K562 (cell line): ENCODE measurements at regions not wholly inside any gene's neighbourhood (a gene's known extent, or its start where the extent isn't known, plus 50 kb on each side); places are given as distances from the start of the nearest gene placed in this dataset.

Experiments
- ATAC-seq: fragments of 200-7000 bp; cut with Tn5 transposase; 3 replicates; pipeline ENCODE4 v1.9.1; 2020; ENCODE audit warnings: moderate library complexity
- BruUV-seq: library from RNA; stranded (reverse); fragments of 400-500 nt; replicated peaks from 2 replicates; lab custom pipeline; 2021; lab: Mats Ljungman, UMichigan
- CTCF ChIA-PET: fragments of 300-600 bp; formaldehyde crosslinking; extraction: SDS; loops from one replicate; lab custom pipeline; 2021; ENCODE audit warnings: low intra/inter-chr PET ratio; lab: Yijun Ruan, JAX
- POLR2A ChIA-PET: fragments of 300-600, 350-650 bp; sonication (Branson Sonifier 250); formaldehyde crosslinking; extraction: SDS; loops from one replicate; lab custom pipeline; 2021; ENCODE audit warnings: antibody characterized with exemption, inconsistent platforms; lab: Yijun Ruan, JAX
- DNase-seq, 4 experiments: peaks; one replicate each; pipeline versions ENCODE4 v3.0.0 to v3.0.0-alpha.2; 2011 to 2018; ENCODE audit warnings: low spot score in 3 of 4, mixed read lengths in 3 of 4; ENCODE audit errors: extremely low read depth in 1 of 4
- FAIRE-seq: peaks from 2 replicates; lab custom pipeline; 2011; peaks lifted over from hg19 to GRCh38; lab: Jason Lieb, UNC
- H2AFZ ChIP-seq: 2 replicates; pipeline ENCODE4 v1.6.0; 2011; ENCODE audit warnings: low read depth, low read length, control low read depth, inconsistent platforms
- H3K27ac ChIP-seq: fragments of 200-600 bp; 3 replicates; pipeline ENCODE4 v1.8.0; 2011; ENCODE audit warnings: low read depth, mild to moderate bottlenecking, control low read depth, inconsistent platforms, low read length, moderate library complexity, mixed read lengths; ENCODE audit errors: extremely low read depth
- H3K27me3 ChIP-seq, 2 experiments: fragments of 300-600 bp in 1 of 2; 2 replicates in 1 of 2; 3 replicates in 1 of 2; pipeline versions ENCODE4 v1.6.0 to v1.8.0; 2011; ENCODE audit warnings: inconsistent platforms in 2 of 2, low read length in 2 of 2, mild to moderate bottlenecking in 1 of 2, mixed read lengths in 1 of 2, moderate library complexity in 1 of 2; ENCODE audit not compliant: control insufficient read depth in 2 of 2, insufficient read depth in 2 of 2
- H3K36me3 ChIP-seq: fragments of 300-600 bp; 3 replicates; pipeline ENCODE4 v1.8.0; 2011; ENCODE audit warnings: mild to moderate bottlenecking, low read length, inconsistent platforms; ENCODE audit not compliant: control insufficient read depth, insufficient read depth
- H3K4me1 ChIP-seq, 2 experiments: fragments of 200-600 bp in 1 of 2; replicated peaks in 1 of 2; 2 replicates in 1 of 2; 3 replicates in 1 of 2; pipeline versions ENCODE4 v1.5.1 to v1.8.0; 2011; ENCODE audit warnings: inconsistent platforms in 2 of 2, low read length in 2 of 2, mild to moderate bottlenecking in 1 of 2, mixed read lengths in 1 of 2, moderate library complexity in 1 of 2; ENCODE audit not compliant: control insufficient read depth in 2 of 2, insufficient read depth in 2 of 2
- H3K4me2 ChIP-seq: 2 replicates; pipeline ENCODE4 v1.6.1; 2011; ENCODE audit warnings: low read length, control low read depth, inconsistent platforms, mixed read lengths; ENCODE audit not compliant: insufficient read depth
- H3K4me3 ChIP-seq: fragments of 200-600 bp; sonication (generic), shearing (Covaris generic); 2 replicates; pipeline ENCODE4 v1.5.1; 2016; ENCODE audit warnings: control low read depth, inconsistent platforms
- H3K79me2 ChIP-seq: fragments of 200-600 bp; 3 replicates; pipeline ENCODE4 v1.8.0; 2011; ENCODE audit warnings: low read length, inconsistent platforms; ENCODE audit not compliant: control insufficient read depth, insufficient read depth
- H3K9ac ChIP-seq, 2 experiments: 2 replicates each; pipeline versions ENCODE4 v1.6.0 to v1.6.1; 2011; ENCODE audit warnings: low read depth in 2 of 2, low read length in 2 of 2, control low read depth in 1 of 2, inconsistent platforms in 1 of 2, mild to moderate bottlenecking in 1 of 2, mixed read lengths in 1 of 2; ENCODE audit not compliant: insufficient read depth in 1 of 2
- H3K9me1 ChIP-seq: one replicate; pipeline ENCODE4 v1.6.0; 2011; ENCODE audit warnings: inconsistent platforms, mild to moderate bottlenecking, low read length, moderate library complexity; ENCODE audit not compliant: control insufficient read depth, insufficient read depth
- H3K9me3 ChIP-seq: replicated peaks from 2 replicates; pipeline ENCODE4 v1.5.1; 2011; ENCODE audit warnings: low read depth, low read length, inconsistent platforms; ENCODE audit not compliant: control insufficient read depth, insufficient read depth
- H4K20me1 ChIP-seq: replicated peaks from 2 replicates; pipeline ENCODE4 v1.6.1; 2011; ENCODE audit warnings: low read length, inconsistent platforms, mixed read lengths; ENCODE audit not compliant: control insufficient read depth, insufficient read depth
- CEBPB ChIP-seq: fragments of 450-650 bp; IDR thresholded peaks from 2 replicates; pipeline ENCODE4 v1.6.1; 2016; ENCODE audit warnings: missing genetic modification characterization, missing compliant biosample characterization
- CXXC5 ChIP-seq: fragments of 250-450 bp; sonication (Bioruptor Pico); IDR thresholded peaks from 2 replicates; pipeline ENCODE4 v1.8.0; 2022; ENCODE audit warnings: inconsistent platforms, mild to moderate bottlenecking, moderate library complexity
- E2F1 ChIP-seq: sonication (generic); formaldehyde crosslinking; IDR thresholded peaks from 2 replicates; pipeline ENCODE4 v1.8.1; 2023; ENCODE audit warnings: mild to moderate bottlenecking, missing genetic modification reagents, moderate library complexity
- HMG20A ChIP-seq: fragments of 450-650 bp; formaldehyde crosslinking; conservative IDR thresholded peaks from 2 replicates; pipeline ENCODE4 v1.4.0; 2020; ENCODE audit warnings: mild to moderate bottlenecking, mixed read lengths
- KLF6 ChIP-seq: fragments of 250-450 bp; sonication (Bioruptor Pico); IDR thresholded peaks from 2 replicates; pipeline ENCODE4 v1.4.0; 2020; ENCODE audit warnings: mild to moderate bottlenecking, moderate library complexity, borderline replicate concordance
- MYNN ChIP-seq, 2 experiments: sonication (generic); formaldehyde crosslinking in 1 of 2; IDR thresholded peaks; 2 replicates each; pipeline versions ENCODE4 v1.5.0 to v1.6.1; 2016 to 2020; ENCODE audit warnings: antibody characterized with exemption in 1 of 2, missing genetic modification reagents in 1 of 2
- NCOA1 ChIP-seq: fragments of 450-650 bp; IDR thresholded peaks from 2 replicates; pipeline ENCODE4 v1.6.1; 2016; ENCODE audit warnings: low read depth
- NR3C1 ChIP-seq: sonication (generic); formaldehyde crosslinking; IDR thresholded peaks from 2 replicates; pipeline ENCODE4 v1.8.1; 2022; ENCODE audit warnings: missing genetic modification reagents
- RBM15 ChIP-seq: fragments of 200-400 bp; formaldehyde crosslinking; IDR thresholded peaks from 2 replicates; pipeline ENCODE4 v1.6.1; 2018; ENCODE audit warnings: mild to moderate bottlenecking, low read length, moderate library complexity; ENCODE audit not compliant: insufficient read depth
- SMAD3 ChIP-seq: fragments of 450-650 bp; formaldehyde crosslinking; conservative IDR thresholded peaks from 2 replicates; pipeline ENCODE4 v1.4.0; 2020; ENCODE audit warnings: mild to moderate bottlenecking
- ZFX ChIP-seq: sonication (generic); formaldehyde crosslinking; IDR thresholded peaks from 2 replicates; pipeline ENCODE4 v1.8.0; 2022; ENCODE audit warnings: mild to moderate bottlenecking, missing genetic modification reagents, moderate library complexity
- in situ Hi-C: fragments of 300-500 bp; cut with MboI; formaldehyde crosslinking; loops from 4 replicates; pipeline ENCODE4 v1.15.0; 2018; ENCODE audit warnings: inconsistent platforms, mixed read lengths
- intact Hi-C: fragments of 100-400 bp; cut with micrococcal nuclease; formaldehyde crosslinking; loops from 2 replicates; pipeline ENCODE4 v1.14.2; 2022
- TF ChIP-seq, protein P1 (sequence below), 3 experiments: fragments of 200-800 bp in 1 of 3; sonication (Bioruptor generic) in 1 of 3; sonication (generic) in 1 of 3; formaldehyde crosslinking in 1 of 3; IDR thresholded peaks; 2 replicates each; pipeline versions ENCODE4 v1.6.1 to v1.8.0; 2016 to 2022; ENCODE audit warnings: mild to moderate bottlenecking in 2 of 3, missing compliant biosample characterization in 2 of 3, missing genetic modification characterization in 2 of 3, missing genetic modification reagents in 1 of 3

GRCh38 chr5:129362456-129362855 is 97.6 kb upstream of the ADAMTS19 start:
- CTCF ChIA-PET, result no interaction called here
- no TSS peak for BruUV-seq

DNA sequence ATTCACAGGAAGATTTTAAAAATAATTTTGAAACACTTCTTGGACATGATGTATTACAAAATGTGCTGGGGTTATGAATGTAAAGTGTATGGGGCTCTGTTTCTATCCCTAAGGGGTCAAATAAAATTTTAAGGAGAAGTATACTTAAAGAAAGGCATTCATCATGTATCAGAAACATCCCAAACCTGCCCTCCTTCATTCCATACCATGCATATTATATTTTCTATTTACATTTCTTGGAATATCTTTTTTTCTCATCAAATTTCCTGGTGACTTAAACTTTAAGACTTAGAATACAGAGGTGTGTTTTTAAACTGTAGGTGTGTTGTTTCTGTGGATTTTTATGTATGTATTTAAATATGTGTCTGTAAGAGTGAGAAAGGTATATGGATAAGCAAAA is 96.1 kb upstream of the ADAMTS19 start:
- Histone ChIP-seq H3K4me2 (no peak overlapping the region), H3K27ac (no peak overlapping the region), H3K4me3 (no peak overlapping the region), H3K9ac (no peak overlapping the region), H3K9me3 (no peaks in the 10 kb centered on the region), H3K9me1 (no peaks in the 10 kb centered on the region), H3K36me3 (no peaks in the 10 kb centered on the region), H3K4me1 (no peaks in the 10 kb centered on the region), H4K20me1 (no peaks in the 10 kb centered on the region), H3K79me2 (no peaks in the 10 kb centered on the region), H3K27me3 (no peaks in the 10 kb centered on the region), H2AFZ (no peak overlapping the region)
- intact Hi-C loops (no loop called here), in situ Hi-C loops (no loop called here)
- POLR2A ChIA-PET, result no interaction called here
- no TSS peak for BruUV-seq
- CTCF ChIA-PET, result no interaction called here
- DNase-seq (no peak), ATAC-seq (no peak), FAIRE-seq (no peak)
- no peak for TF ChIP-seq HMG20A (CRISPR knock-in tag)
- TF ChIP-seq, protein P1, sequence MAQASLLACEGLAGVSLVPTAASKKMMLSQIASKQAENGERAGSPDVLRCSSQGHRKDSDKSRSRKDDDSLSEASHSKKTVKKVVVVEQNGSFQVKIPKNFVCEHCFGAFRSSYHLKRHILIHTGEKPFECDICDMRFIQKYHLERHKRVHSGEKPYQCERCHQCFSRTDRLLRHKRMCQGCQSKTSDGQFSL (CRISPR knock-in tag; IDR thresholded peaks at IDR 0.05), result no peak
- TF ChIP-seq, protein P1 (tag; IDR thresholded peaks at IDR 0.05), result no peak
- no peak for TF ChIP-seq NR3C1 (CRISPR knock-in tag)
- no peak for TF ChIP-seq SMAD3
- no peak for TF ChIP-seq MYNN (IDR thresholded peaks at IDR 0.05)
- no peak for TF ChIP-seq MYNN (CRISPR knock-in tag; IDR thresholded peaks at IDR 0.05)
- TF ChIP-seq NCOA1, result no peak
- TF ChIP-seq E2F1 (CRISPR knock-in tag), result no peak
- TF ChIP-seq CXXC5 (CRISPR knock-in tag), result no peak
- no peak for TF ChIP-seq ZFX (CRISPR knock-in tag)

More at GRCh38 chr5:129362456-129362855, 97.6 kb upstream of the ADAMTS19 start:
- ATAC-seq, result no peak
- TF ChIP-seq KLF6 (CRISPR knock-in tag), result no peak
- TF ChIP-seq CEBPB, result no peak
- no peak for TF ChIP-seq RBM15
- TF ChIP-seq, all 486 proteins: peak for 0
- POLR2A ChIA-PET, result interaction anchor here (0.7 kb wide), 1 partner anchor 56 kb away, joined by 3 read pairs; no protein-coding TSS in a partner anchor
- no peak overlapping the region for H3K9ac ChIP-seq
- H4K20me1 ChIP-seq, result no peaks in the 10 kb centered on the region
- no peaks in the 10 kb centered on the region for H3K4me1 ChIP-seq
- no peak overlapping the region for H3K4me3 ChIP-seq
- in situ Hi-C loops (no loop called here), intact Hi-C loops (no loop called here)
- no peak overlapping the region for H3K27ac ChIP-seq
- H3K27me3 ChIP-seq, result no peaks in the 10 kb centered on the region
- H3K4me2 ChIP-seq, result no peak overlapping the region
- FAIRE-seq, result no peak
- no peaks in the 10 kb centered on the region for H3K36me3 ChIP-seq
- no peak for DNase-seq
- no peaks in the 10 kb centered on the region for H3K79me2 ChIP-seq
- H3K9me1 ChIP-seq, result no peaks in the 10 kb centered on the region
- no peaks in the 10 kb centered on the region for H3K9me3 ChIP-seq
- H2AFZ ChIP-seq, result no peak overlapping the region
